ENCODE measurements at regions not wholly inside any gene's neighbourhood (a gene's known extent, or its start where the extent isn't known, plus 50 kb on each side); places are given as distances from the start of the nearest gene placed in this dataset.

GRCh38 chr14:48665077-48665784 is 920.9 kb downstream of the RPS29 start:
- Histone ChIP-seq H3K27ac (ENCODE audit: low read depth in 2 of 2, low read length in 1 of 2) (no peak overlapping the region), H3K79me2 (ENCODE audit: insufficient read depth) (no peaks in the 10 kb centered on the region), H3K9me2 (no peaks in the 10 kb centered on the region), H3F3A (replicated peaks; ENCODE audit: insufficient read depth) (no peaks in the 10 kb centered on the region), H2AFZ (ENCODE audit: low read depth) (no peak overlapping the region), H3K36me3 (replicated peaks in 1 of 2; ENCODE audit: control insufficient read depth in 1 of 2, insufficient read depth in 2 of 2, low read length in 1 of 2) (no peaks in the 10 kb centered on the region), H3K9me3 (no peaks in the 10 kb centered on the region), H3K4me1 (ENCODE audit: control insufficient read depth in 1 of 2, insufficient read depth in 2 of 2, low read depth in 1 of 2, low read length in 1 of 2) (no peaks in the 10 kb centered on the region), H3K9ac (no peak overlapping the region), H3K27me3 (ENCODE audit: insufficient read depth) (no peaks in the 10 kb centered on the region), H4K20me1 (ENCODE audit: insufficient read depth) (no peaks in the 10 kb centered on the region), H3K4me2 (no peak overlapping the region), H3K4me3 (ENCODE audit: low read depth in 2 of 2, low read length in 1 of 2) (no peak overlapping the region)
- ChIA-PET CTCF (interaction anchor here (0.6 kb wide), 1 partner anchor 18 kb away, joined by 3 read pairs; no protein-coding TSS in a partner anchor), POLR2A (no interaction called here)
- 32% methylated on average over 3 of the region's 3 CpGs for WGBS (ENCODE audit: low lambda C conversion rate)
- no peak for TF ChIP-seq TEAD4 (IDR thresholded peaks at IDR 0.05; ENCODE audit: borderline replicate concordance, insufficient read depth)
- TF ChIP-seq RXRA (IDR thresholded peaks at IDR 0.05; ENCODE audit: borderline replicate concordance, low read depth) = no peak
- no peak for TF ChIP-seq MAX (IDR thresholded peaks at IDR 0.05; ENCODE audit: low read depth)
- TF ChIP-seq EP300 (IDR thresholded peaks at IDR 0.05; ENCODE audit: borderline replicate concordance in 1 of 2, low read depth in 1 of 2, low read length in 1 of 2) = no peak
- TF ChIP-seq MEF2A (IDR thresholded peaks at IDR 0.05; ENCODE audit: borderline replicate concordance, low read depth) = no peak
- TF ChIP-seq PBX3 (IDR thresholded peaks at IDR 0.05) = no peak
- TF ChIP-seq NFIC (IDR thresholded peaks at IDR 0.05; ENCODE audit: borderline replicate concordance) = no peak
- TF ChIP-seq REST (IDR thresholded peaks at IDR 0.05; ENCODE audit: low read depth, low read length) = no peak
- TF ChIP-seq, protein P1, sequence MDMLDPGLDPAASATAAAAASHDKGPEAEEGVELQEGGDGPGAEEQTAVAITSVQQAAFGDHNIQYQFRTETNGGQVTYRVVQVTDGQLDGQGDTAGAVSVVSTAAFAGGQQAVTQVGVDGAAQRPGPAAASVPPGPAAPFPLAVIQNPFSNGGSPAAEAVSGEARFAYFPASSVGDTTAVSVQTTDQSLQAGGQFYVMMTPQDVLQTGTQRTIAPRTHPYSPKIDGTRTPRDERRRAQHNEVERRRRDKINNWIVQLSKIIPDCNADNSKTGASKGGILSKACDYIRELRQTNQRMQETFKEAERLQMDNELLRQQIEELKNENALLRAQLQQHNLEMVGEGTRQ (IDR thresholded peaks at IDR 0.05; ENCODE audit: borderline replicate concordance, low read depth, low read length) = no peak
- no peak for DNase-seq

GRCh38 chr14:48643241-48643640 is 942.9 kb downstream of the RPS29 start:
- no peaks in the 10 kb centered on the region for H3F3A ChIP-seq (replicated peaks; ENCODE audit: insufficient read depth)
- H3K9me2 ChIP-seq = no peaks in the 10 kb centered on the region
- no peaks in the 10 kb centered on the region for H3K79me2 ChIP-seq (ENCODE audit: insufficient read depth)
- DNase-seq = no peak
- WGBS (ENCODE audit: low lambda C conversion rate) = 100% methylated on average over 1 of the region's 1 CpG
- no peak overlapping the region for H3K4me3 ChIP-seq (ENCODE audit: low read depth in 2 of 2, low read length in 1 of 2)
- H4K20me1 ChIP-seq (ENCODE audit: insufficient read depth) = no peaks in the 10 kb centered on the region
- H3K27me3 ChIP-seq (ENCODE audit: insufficient read depth) = no peaks in the 10 kb centered on the region
- H3K9ac ChIP-seq = no peak overlapping the region
- H3K9me3 ChIP-seq = no peaks in the 10 kb centered on the region
- H2AFZ ChIP-seq (ENCODE audit: low read depth) = no peak overlapping the region
- CTCF ChIA-PET = no interaction called here
- POLR2A ChIA-PET = no interaction called here
- H3K36me3 ChIP-seq (replicated peaks in 1 of 2; ENCODE audit: control insufficient read depth in 1 of 2, insufficient read depth in 2 of 2, low read length in 1 of 2) = no peaks in the 10 kb centered on the region
- H3K4me1 ChIP-seq (ENCODE audit: control insufficient read depth in 1 of 2, insufficient read depth in 2 of 2, low read depth in 1 of 2, low read length in 1 of 2) = no peaks in the 10 kb centered on the region
- no peak overlapping the region for H3K4me2 ChIP-seq
- no peak overlapping the region for H3K27ac ChIP-seq (ENCODE audit: low read depth in 2 of 2, low read length in 1 of 2)
- no peak for TF ChIP-seq NFIC (IDR thresholded peaks at IDR 0.05; ENCODE audit: borderline replicate concordance)
- TF ChIP-seq FOXJ3 (CRISPR knock-in tag; IDR thresholded peaks at IDR 0.05) = no peak
- no peak for TF ChIP-seq MEF2A (IDR thresholded peaks at IDR 0.05; ENCODE audit: borderline replicate concordance, low read depth)
- no peak for TF ChIP-seq FOXM1 (IDR thresholded peaks at IDR 0.05; ENCODE audit: low read depth)
- TF ChIP-seq POLR2AphosphoS5 (IDR thresholded peaks at IDR 0.05; ENCODE audit: low read depth, low read length) = no peak
- TF ChIP-seq EZH2phosphoT487 (IDR thresholded peaks at IDR 0.05; ENCODE audit: borderline replicate concordance, low read depth) = no peak
- TF ChIP-seq RAD21 (IDR thresholded peaks at IDR 0.05; ENCODE audit: low read length) = no peak
- TF ChIP-seq TAF1 (IDR thresholded peaks at IDR 0.05; ENCODE audit: borderline replicate concordance, low read depth, low read length) = no peak
- no peak for TF ChIP-seq RXRA (IDR thresholded peaks at IDR 0.05; ENCODE audit: borderline replicate concordance, low read depth)
- no peak for TF ChIP-seq GABPA (IDR thresholded peaks at IDR 0.05; ENCODE audit: low read depth)
- no peak for TF ChIP-seq FOSL2 (IDR thresholded peaks at IDR 0.05; ENCODE audit: borderline replicate concordance, low read depth)
- no peak for TF ChIP-seq ELF1 (IDR thresholded peaks at IDR 0.05)
- TF ChIP-seq SMC3 (IDR thresholded peaks at IDR 0.05; ENCODE audit: low read depth, low read length) = no peak
- no peak for TF ChIP-seq RFX5 (IDR thresholded peaks at IDR 0.05; ENCODE audit: low read length)
- TF ChIP-seq, protein P1 (IDR thresholded peaks at IDR 0.05; ENCODE audit: borderline replicate concordance, low read depth, low read length) = no peak

All from SK-N-SH (cell line).